ENCODE measurements at regions not wholly inside any gene's neighbourhood (a gene's known extent, or its start where the extent isn't known, plus 50 kb on each side); places are given as distances from the start of the nearest gene placed in this dataset.

DNA sequence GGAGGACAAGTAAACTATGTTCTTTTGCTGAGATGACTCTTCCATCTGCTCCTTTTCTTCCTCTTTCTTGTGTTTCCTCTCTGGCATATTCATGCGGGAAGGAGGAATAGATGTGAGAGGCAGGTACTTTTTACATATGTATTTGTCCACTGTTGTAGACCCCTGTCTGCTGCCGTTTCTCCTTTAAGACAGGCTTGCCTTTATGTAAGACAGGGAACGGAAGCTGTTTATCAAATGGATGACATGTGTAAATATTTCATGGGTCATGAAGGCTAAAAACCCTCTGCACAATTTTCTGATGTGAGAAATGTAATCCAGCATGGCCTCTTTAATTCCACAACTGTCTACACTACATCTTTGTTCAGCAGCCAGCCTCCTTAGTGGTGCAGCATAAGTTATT is 1525.5 kb upstream of the NUDT12 start:
- no peaks in the 10 kb centered on the region for H3F3A ChIP-seq (ENCODE audit: insufficient read depth, low read length)
- no peaks in the 10 kb centered on the region for H3K9me3 ChIP-seq (ENCODE audit: low read length)
- H3K27ac ChIP-seq (ENCODE audit: low read depth, low read length, poor library complexity, severe bottlenecking) = no peak overlapping the region
- H3K4me1 ChIP-seq (ENCODE audit: insufficient read depth, low read length, severe bottlenecking) = no peaks in the 10 kb centered on the region
- no peak overlapping the region for H2AFZ ChIP-seq (ENCODE audit: low read length)
- H3K27me3 ChIP-seq (ENCODE audit: insufficient read depth, low read length) = no peaks in the 10 kb centered on the region
- no peak overlapping the region for H3K4me2 ChIP-seq (ENCODE audit: low read length)
- no peaks in the 10 kb centered on the region for H3K79me2 ChIP-seq (ENCODE audit: insufficient read depth, low read length)
- no peaks in the 10 kb centered on the region for H3K36me3 ChIP-seq (ENCODE audit: insufficient read depth, low read length)
- H3K4me3 ChIP-seq (ENCODE audit: low read depth, low read length, poor library complexity, severe bottlenecking) = no peak overlapping the region
- TF ChIP-seq EZH2 (IDR thresholded peaks at IDR 0.05; ENCODE audit: borderline replicate concordance, low read length) (no peak), CTCF (IDR thresholded peaks at IDR 0.05; ENCODE audit: low read length) (no peak)
- H3K9ac ChIP-seq (ENCODE audit: low read length) = no peak overlapping the region
- H3K9me2 ChIP-seq (ENCODE audit: low read depth, low read length) = no peaks in the 10 kb centered on the region
- H4K20me1 ChIP-seq (ENCODE audit: insufficient read depth, low read length) = no peaks in the 10 kb centered on the region

GRCh38 chr5:105057893-105058292 is 1495.3 kb upstream of the NUDT12 start:
- Histone ChIP-seq H3K79me2 (ENCODE audit: insufficient read depth, low read length) (no peaks in the 10 kb centered on the region), H3K4me3 (ENCODE audit: low read depth, low read length, poor library complexity, severe bottlenecking) (no peak overlapping the region), H2AFZ (ENCODE audit: low read length) (no peak overlapping the region), H3K4me2 (ENCODE audit: low read length) (no peak overlapping the region), H3K27me3 (ENCODE audit: insufficient read depth, low read length) (no peaks in the 10 kb centered on the region), H3K9ac (ENCODE audit: low read length) (no peak overlapping the region), H4K20me1 (ENCODE audit: insufficient read depth, low read length) (no peaks in the 10 kb centered on the region), H3K9me2 (ENCODE audit: low read depth, low read length) (no peaks in the 10 kb centered on the region), H3K4me1 (ENCODE audit: insufficient read depth, low read length, severe bottlenecking) (no peaks in the 10 kb centered on the region), H3K36me3 (ENCODE audit: insufficient read depth, low read length) (no peaks in the 10 kb centered on the region), H3K9me3 (ENCODE audit: low read length) (no peaks in the 10 kb centered on the region), H3K27ac (ENCODE audit: low read depth, low read length, poor library complexity, severe bottlenecking) (no peak overlapping the region), H3F3A (ENCODE audit: insufficient read depth, low read length) (no peaks in the 10 kb centered on the region)
- TF ChIP-seq CTCF (IDR thresholded peaks at IDR 0.05; ENCODE audit: low read length) (no peak), EZH2 (IDR thresholded peaks at IDR 0.05; ENCODE audit: borderline replicate concordance, low read length) (no peak)

- Histone ChIP-seq H3K27ac (ENCODE audit: low read depth, low read length, poor library complexity, severe bottlenecking) (no peak overlapping the region), H3K79me2 (ENCODE audit: insufficient read depth, low read length) (no peaks in the 10 kb centered on the region), H3K4me2 (ENCODE audit: low read length) (no peak overlapping the region), H3K36me3 (ENCODE audit: insufficient read depth, low read length) (no peaks in the 10 kb centered on the region), H3K4me1 (ENCODE audit: insufficient read depth, low read length, severe bottlenecking) (no peaks in the 10 kb centered on the region), H3K9me3 (ENCODE audit: low read length) (no peaks in the 10 kb centered on the region), H3K4me3 (ENCODE audit: low read depth, low read length, poor library complexity, severe bottlenecking) (no peak overlapping the region), H4K20me1 (ENCODE audit: insufficient read depth, low read length) (no peaks in the 10 kb centered on the region), H2AFZ (ENCODE audit: low read length) (no peak overlapping the region), H3K9ac (ENCODE audit: low read length) (no peak overlapping the region), H3K27me3 (ENCODE audit: insufficient read depth, low read length) (no peaks in the 10 kb centered on the region), H3F3A (ENCODE audit: insufficient read depth, low read length) (no peaks in the 10 kb centered on the region), H3K9me2 (ENCODE audit: low read depth, low read length) (no peaks in the 10 kb centered on the region)
- no peak for TF ChIP-seq EZH2 (IDR thresholded peaks at IDR 0.05; ENCODE audit: borderline replicate concordance, low read length)
- TF ChIP-seq CTCF (IDR thresholded peaks at IDR 0.05; ENCODE audit: low read length) = no peak
Observed at GRCh38 chr5:105057001-105057436, 1494.4 kb upstream of the NUDT12 start.
